CD4-positive, alpha-beta T cell treated with Interleukin-1 beta for 1 hour (primary cell): ENCODE measurements at regions not wholly inside any gene's neighbourhood (a gene's known extent, or its start where the extent isn't known, plus 50 kb on each side); places are given as distances from the start of the nearest gene placed in this dataset.

Experiments
- DNase-seq, 2 donors: peaks; one replicate each; pipeline ENCODE4 v3.0.0-alpha.2; 2020 to 2022

DNA sequence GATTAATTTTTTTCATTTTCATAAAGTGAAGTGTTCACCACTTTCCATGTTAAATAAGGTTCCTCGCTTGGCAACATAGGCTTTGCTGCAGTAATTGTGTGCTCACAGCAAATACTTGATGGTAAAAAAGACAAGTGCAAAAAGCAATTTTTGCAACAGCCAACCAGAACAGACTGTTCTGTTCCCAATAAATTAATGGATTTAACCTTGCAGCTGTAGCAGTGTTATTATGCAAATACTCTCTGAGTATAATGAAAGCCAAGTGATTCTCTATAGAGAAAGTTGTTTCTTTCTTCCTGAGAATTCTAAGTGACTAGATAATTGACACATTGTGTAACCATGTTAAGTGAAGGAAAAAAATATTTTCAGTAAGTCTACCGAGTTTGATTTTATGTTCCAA, 183.7 kb upstream of the NAALADL2 start:
- DNase-seq: no peak

DNA sequence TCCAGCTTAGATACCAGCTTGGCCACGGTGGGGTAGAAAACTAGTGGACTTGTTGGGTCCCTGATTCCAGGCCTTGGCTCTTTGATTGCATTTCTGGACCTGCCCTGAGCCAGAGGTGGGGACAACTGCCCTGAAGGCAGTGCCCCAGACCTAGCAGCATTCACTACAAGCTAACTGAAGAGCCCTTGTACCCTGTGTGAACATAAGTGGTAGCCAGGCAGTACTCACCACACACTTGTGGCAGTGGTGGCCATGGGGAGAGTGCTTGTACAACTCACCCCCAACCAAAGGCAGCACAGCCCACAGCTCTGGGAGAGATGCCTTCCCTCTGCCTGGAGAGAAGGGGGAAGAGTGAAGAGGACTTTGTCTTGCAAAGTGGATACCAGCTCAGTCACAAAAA, 177.3 kb upstream of the NAALADL2 start:
- no peak for DNase-seq

DNA sequence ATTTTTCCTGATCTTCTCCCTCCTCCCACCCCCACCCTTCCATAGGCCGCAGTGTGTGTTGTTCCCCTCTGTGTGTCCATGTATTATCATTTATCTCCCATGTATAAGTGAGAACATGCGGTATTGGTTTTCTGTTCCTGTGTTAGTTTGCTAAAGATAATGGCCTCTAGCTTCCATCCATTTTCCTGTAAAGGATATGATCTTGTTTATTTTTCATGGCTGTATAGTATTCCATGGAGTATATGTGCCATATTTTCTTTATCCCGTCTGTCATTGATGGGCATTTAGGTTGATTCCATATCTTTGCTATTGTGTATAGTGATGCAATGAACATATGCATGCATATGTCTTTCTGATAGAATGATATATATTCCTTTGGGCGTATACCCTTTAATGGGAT, 173.3 kb upstream of the NAALADL2 start:
- DNase-seq: no peak

DNA sequence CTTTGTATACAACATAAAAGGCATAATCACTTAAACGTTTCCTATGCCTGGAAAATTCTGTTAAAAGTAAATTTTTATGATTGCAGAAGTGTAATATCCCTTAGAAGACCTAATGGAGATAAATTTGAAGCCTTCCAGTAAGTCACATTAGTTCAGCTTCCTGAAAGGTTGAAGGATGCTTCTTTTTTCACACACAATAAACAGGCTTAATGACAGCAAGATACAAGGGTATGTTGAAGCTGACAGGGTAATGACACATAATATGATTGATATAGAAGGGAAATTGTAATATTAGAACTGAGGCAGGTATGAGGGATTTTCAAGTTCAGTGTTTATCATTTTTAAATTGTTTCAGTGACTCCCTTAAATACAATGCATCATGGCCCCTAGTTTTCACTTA, 161.8 kb upstream of the NAALADL2 start:
- no peak for DNase-seq

DNA sequence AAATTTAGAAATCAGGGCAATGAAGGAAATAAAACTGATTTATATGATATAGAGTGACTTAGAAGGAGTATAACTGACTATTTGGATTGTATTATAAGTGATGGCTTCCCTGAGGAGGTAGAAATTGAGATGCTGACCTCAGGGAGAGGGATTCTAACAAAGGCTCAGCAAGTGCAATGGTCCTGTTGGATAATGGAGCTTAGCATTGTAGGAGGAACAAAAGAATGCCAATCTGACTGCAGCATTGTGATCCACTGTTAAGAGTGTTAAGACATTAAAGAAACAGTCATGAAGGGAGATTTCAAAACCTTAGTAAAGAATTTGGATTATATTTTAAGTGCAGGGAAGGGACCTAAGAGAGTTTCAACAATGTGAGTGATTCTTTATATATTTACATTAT, 158.4 kb upstream of the NAALADL2 start:
- no peak for DNase-seq

DNA sequence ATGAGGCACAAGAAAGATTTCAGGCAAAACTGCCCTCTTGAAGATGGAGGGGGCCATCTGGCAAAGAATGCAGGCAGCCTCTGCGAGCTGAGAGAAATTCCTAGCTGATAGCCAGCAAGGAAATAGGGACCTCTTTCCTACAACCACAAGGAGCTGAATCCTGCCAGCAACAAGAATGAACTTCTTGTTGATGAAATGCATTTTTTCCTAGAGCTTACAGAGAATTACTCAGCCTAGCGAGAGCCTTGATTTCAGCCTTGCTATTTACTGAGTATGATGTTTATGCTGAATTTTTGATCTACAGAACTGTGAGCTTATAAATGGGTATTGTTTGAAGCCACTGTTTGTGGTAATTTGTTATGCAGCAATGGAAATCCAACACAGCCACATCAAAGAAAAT, 148.5 kb upstream of the NAALADL2 start:
- DNase-seq: no peak

DNA sequence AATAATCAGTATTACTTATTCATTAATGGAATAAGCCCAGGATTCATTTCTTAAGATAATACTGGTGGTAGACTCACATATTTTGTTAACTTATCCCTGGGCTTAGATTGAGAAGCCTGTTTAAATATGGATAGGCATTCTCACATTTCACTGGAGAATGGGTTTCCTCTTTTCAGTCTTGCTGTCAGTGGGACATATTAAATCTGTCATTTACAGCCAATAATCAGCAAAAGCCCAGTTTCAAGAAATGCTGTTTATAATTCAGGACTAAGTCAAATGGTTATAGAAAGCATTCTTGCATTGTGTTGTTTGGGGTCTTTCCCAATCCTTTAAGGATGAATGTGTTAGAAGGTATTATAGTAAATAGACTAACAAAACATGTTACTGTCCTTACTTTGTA, 143.7 kb upstream of the NAALADL2 start:
- DNase-seq: no peak

DNA sequence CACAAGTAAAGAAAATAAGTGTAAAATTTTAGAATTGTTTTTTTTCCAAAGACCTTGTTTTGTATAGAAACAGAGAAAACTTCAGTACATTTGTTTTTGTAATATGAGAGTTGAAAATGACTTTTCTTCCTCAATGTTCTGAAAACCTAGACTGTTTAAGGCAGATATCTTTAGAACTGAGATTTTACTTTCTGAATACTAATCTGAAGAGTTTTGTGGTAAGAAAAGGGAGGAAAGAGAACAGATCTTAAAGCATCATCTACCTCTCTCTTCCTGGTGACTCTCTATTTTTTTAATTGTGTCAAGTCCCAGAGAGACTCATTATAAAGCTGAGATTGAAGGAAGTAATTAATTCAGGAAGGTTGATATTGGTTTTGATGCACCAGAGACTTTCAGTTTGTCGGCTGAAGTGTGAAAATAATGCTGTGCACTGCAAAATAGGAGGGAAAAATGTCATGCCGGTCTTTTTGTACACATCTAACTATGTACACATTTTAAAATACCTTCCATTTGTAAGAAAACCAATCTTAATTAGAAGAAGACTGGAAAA, 142.1 kb upstream of the NAALADL2 start:
- no peak for DNase-seq

DNA sequence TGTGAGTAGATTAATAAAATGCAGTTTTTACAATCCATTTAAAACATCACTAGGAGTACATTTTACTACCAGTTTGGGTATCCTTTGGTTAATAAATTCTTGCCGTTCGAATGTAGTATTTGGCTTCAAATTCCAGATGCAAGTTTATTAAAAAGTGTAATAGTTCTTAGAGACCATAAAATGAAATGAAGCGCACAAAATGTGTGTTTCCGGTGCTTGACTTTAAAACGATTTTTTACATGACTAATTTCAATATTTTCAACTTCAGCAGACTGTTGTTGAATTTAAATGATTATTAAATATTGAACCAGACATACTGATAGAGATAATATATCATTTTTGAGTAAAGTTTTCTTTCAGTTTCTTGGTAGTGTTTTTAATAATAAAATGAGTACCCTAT, 138.4 kb upstream of the NAALADL2 start:
- DNase-seq: no peak

DNA sequence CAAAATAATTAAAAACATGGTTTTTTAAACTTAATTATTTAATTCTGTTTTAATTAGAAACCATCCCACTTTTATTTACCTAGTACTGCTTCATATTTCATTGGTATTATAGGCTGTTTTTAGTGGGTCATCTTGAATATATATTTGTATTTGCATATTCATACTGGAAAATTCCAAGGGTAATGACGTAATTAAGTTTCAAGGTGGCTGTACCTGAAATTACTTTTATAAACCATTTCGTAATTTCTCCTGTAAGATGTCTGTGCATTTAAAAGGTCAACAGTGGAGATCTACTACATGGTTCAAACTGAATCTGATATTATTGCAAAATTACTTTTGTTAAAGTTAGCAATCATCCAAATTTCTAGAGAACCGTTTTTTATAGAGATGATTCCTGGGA, 133.8 kb upstream of the NAALADL2 start:
- no peak for DNase-seq

DNA sequence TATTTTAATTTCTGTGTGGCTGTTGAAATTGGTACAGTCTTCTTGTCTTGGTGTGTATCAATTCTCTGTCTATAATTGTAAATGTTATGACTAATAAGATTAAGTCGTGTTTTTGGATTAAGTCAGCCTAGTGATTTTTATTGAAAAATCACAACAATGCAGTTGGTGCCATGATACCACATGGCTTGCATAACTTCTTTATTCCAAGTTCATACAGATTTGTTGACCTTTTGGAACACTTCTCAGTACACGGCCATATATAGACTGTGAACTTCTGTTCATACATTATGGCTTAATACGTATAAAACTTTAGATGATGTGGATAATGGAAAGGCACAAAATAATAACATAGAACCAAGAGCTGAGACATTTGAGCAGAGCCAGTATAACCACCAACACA, 121.2 kb upstream of the NAALADL2 start:
- DNase-seq: no peak

DNA sequence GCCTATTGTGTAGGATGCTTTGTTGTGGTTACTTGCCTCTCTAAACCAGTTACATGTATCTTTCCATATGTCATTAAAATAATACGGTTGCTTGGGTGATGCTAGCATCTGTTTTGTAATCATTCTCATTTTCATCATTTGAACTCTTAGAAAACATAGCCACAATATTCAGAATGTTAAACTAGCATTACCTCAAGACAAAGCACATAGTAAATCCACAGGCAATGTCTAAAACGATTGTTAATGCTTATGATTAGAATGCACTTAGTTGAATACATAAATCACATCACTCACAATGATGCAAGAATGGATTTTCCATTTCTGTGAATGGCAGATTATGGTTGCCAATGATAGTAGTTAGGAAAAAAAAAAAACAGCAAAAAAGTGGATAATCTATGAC, 110.0 kb upstream of the NAALADL2 start:
- DNase-seq: no peak

DNA sequence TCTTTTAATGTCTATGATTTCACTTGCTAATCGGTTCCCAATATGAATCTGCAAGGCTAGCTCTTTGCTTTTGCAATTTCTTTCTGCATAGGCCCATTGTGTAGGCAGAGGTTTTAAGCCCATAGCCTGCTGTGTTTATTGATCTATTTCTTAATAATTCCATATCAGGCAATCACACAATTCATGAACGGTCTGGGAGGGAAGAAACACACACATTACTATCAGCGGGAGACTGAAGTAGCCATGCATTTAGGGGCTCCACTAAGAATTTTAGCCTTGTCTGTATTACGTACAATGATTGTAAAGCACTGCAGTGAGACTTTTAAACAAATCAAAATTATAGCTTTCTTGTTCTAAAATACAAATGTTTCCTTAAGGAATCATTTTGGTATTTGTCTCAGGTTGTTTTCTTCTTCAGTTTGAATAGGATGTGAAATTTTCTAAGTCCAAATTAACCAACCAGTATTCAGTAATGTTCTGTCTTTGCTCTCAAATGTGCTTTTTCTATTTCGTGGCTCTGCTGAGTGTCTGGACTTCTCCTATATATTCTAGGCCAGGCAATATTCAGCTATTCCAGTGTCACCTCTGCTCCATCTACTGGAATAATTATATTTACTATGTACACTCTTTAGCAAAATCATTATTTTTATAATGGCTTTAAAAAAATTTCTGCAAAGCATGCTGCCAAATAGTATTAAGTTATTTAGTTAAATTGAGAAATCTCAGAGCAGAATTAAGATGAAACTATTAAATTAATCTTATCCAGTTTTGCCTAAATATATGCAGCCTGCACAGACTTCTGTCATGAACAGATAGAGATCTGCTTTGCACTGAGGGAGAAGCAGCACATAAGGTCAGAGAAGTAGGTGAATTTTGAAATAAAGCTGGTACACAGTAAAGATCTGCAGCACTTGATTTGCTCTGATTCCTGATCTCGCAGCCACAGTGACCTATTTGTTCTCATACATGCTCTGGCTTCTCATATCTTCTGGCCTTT, 103.0 kb upstream of the NAALADL2 start:
- DNase-seq: no peak

DNA sequence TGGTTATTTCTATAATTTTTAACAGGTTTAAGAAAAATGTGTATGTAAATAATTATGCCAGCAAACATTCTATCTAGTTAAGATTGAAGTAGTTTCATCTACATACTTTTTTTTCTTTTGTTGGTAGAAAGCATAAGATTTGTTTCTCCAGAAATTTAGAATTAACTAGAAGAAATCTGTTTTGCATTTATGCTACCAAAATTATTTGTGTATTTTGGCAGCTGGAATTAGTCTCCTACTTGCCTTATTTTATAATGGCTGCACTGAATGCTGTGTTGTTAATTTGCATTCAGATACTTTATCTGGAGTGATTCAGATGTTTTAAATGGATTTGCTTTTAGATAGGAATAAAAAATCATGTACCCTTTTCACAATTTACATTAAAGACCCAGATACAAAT, 100.2 kb upstream of the NAALADL2 start:
- no peak for DNase-seq

DNA sequence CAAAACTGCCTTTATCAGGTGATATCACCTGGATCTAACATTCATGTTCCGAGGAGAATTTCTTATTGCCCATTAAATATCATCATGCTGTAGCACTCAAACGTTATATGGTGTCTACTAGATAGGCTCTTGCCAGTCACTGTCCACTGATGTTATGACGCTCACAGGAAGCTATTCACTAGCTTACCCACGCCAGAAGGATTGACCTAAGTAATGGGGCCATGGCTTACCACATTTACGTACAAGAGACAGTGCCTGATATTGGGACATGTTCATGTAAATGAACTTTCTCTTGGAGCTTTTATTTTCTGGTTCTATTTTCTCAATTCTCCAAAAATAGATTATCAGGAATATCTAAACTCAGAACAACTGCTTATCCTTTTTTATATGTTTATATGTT, 91.7 kb upstream of the NAALADL2 start:
- no peak for DNase-seq

DNA sequence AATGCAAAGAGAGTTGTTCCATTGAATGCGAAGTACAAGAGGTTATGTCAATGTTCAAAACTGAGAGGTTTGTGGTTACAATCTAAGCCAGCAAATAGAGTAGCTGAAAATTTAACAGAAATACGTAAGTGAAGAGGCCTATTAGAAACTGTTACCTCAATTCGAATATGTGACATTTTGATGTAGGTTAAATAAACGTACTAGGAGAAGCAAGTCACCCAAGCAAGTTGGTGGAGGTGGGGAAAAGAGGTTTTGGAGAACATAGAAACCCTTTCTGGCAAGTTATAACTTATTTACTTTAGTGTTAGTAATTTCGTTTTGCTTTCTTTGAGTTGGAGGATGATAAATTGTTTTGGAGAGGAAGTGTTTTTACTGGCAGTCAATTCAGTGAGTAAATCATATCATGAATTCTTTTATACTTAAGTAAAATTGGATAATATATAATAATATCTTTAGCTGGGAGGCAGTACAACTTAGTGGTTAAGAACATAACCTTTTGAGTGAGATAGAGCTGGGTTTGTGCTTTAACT, 91.2 kb upstream of the NAALADL2 start:
- no peak for DNase-seq

DNA sequence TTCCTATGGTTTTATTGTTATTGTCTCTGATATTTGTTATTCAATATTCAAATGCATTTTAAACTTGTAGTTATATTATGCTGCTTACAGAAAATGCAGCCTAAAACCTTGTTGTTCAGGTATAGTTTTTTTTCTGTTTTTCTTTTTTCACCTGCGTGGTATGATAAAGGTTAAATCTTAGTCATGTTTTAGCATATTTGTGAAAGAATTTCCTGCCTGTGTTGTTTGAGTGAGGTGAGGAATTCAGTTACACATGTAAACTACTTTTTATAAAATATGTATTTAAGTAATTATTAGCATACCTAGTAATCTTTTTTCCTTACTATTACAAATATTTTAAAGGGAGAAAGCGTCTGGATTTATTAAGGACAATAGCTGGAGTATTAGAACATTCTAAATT, 90.0 kb upstream of the NAALADL2 start:
- no peak for DNase-seq

DNA sequence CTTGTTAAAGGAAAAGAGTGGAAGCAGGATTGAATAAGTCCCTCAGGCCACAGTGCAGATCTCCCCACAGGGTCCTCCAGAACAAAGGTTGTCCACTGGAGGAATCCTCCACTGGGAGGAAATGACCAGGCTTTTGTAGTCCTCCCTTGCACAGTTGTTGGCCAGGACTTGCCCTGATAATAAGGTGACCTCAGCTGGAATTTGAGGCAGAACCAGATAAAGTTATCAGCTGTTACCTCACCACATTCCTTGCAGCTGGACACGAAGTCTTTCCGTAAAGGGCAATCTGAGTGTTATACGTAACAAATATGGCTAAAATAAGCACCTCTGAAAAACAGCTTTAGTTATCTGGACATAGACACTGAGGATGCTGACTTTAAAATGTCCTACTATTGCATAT, 83.5 kb upstream of the NAALADL2 start:
- no peak for DNase-seq

DNA sequence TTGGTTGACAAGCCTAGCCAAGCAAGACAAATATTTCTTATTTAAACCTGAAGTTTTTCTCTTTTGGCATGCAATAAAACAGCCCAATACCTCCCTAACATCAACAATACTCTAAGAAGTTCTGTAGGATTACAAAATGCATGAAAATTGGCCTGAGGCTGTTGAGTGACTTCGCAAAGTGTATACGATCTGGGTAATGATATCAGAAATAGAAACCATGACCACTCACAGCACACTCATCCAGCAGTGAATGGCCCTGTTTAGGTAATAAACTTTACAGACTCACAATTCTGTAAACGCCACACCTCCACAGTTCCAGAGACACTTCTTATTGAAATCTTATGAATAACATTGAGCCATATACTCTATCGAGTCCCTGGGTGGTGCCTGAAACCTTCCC, 83.0 kb upstream of the NAALADL2 start:
- no peak for DNase-seq

DNA sequence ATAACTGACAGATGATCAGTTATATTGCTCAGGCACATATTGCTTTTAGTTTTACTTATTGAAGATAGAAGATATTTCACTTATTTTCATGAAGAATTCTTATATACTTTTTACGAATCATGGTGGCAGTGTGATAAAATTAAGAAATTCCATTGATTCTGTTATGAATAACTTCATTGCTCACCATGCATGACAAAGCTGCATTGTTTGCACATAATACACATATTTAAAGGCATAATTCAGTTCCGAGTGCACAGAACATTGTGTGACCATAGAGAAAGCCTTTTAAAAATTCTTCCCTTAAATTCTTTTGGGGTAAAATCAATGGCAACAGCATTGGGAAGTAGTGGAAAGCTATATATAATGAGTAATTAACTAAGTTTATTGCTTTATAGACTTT, 82.5 kb upstream of the NAALADL2 start:
- no peak for DNase-seq

DNA sequence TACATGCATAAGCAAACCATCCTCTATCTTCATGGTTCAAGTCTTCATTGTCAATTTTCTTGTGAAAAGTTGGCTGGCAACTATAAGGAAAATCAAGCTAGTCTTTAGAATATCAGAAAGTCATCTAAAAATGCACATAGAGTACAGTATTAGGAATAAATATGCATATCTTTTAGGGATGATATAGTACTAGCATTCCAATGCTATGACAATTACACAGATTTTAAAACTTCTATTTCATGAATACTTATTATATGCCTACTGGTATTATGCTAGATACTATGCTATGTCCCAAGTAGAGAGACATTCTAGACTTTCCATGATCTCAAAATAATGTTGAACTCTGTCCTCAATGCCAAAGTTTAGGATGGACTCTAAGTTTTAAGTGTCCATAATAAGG, 81.3 kb upstream of the NAALADL2 start:
- DNase-seq: no peak

DNA sequence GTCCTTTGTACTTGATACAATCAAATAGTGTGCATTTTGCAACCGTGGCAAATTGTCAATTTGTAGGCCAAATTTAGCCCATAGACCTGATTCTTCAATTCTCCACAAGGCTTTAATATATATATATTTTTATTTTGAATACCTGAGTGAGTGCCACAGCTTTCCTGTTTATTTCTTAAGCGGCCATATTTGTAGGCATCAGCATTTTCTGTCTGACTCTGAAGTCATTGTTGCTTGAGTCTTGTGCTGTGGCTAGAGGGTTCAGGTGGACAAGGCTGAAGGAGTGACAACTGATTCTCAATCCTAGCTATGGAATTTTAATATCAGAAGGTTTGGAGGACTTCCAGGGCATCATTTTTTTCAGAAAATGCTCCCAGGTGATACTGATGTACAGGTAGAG, 75.6 kb upstream of the NAALADL2 start:
- no peak for DNase-seq

DNA sequence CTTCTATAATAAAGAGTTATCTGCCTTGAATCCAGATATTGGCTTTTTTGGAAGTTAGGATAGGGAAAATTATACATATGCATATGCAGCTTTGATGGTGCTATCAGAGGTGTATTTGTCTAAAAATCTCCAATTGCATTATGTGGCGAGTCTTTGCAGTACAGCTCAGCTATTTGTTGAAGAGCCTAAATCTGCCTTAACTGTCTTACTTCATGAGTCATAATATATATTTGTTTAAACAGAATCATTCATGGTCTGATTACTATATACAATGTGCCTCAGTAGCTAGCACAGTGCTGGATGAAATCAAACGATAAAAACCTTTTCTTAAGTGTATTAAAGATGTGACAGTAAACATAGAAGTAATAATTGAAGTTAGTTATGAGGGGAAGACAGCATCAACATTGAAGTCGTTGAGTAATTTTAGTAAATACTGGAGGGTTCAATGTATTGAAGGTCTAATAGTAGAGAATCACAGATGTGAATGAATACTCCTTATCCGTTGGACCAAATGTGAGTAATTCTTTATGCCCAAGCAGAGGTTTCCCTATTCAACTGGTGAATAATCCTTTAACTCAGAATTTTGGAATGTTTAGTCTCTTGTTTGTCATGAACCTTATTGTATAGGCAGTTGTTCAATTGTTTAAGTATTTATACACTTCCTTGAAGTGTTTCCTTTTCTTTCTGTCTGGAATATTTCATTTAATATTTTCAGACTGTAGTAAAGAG, 74.8 kb upstream of the NAALADL2 start:
- DNase-seq: no peak

DNA sequence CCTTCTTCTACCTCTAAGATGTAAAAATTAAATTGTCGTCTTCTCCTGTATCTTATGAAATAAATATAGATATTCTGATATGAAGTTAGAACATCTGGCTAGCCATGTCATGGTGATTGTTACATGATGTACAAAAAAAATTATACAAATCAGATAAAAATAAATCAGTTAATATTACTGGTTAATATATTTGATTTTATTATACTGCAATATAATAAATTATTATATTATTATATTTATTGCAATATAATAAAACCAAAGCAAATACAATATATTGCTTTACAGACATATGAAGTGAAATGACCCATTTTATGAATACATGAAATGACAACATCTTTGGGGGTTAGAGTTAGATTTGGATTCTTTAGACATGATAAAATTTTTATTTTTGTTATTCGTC, 72.3 kb upstream of the NAALADL2 start:
- no peak for DNase-seq
